Right atrium auricular region (tissue), 2 donors: ENCODE measurements at regions not wholly inside any gene's neighbourhood (a gene's known extent, or its start where the extent isn't known, plus 50 kb on each side); places are given as distances from the start of the nearest gene placed in this dataset.

Source experiments
- DNase-seq: peaks from one replicate; pipeline ENCODE4 v3.0.0-alpha.2; 2019; ENCODE audit warnings: low spot score
- H3K27ac ChIP-seq, 2 donors: fragments of 200-600 bp; sonication (generic); 1 replicate in 1 of 2; 2 replicates in 1 of 2; pipeline ENCODE4 v1.5.1; 2016 to 2019
- H3K27me3 ChIP-seq, 2 donors: fragments of 200-600 bp; sonication (generic); one replicate each; pipeline versions ENCODE4 v1.5.1 to v1.6.0; 2017 to 2019
- H3K36me3 ChIP-seq: fragments of 200-600 bp; sonication (generic); one replicate; pipeline ENCODE4 v1.5.1; 2016
- H3K4me1 ChIP-seq, 2 donors: fragments of 200-600 bp; sonication (generic); one replicate each; pipeline versions ENCODE4 v1.5.1 to v1.6.0; 2017 to 2019
- H3K4me3 ChIP-seq, 2 donors: fragments of 200-600 bp; sonication (generic); 1 replicate in 1 of 2; 2 replicates in 1 of 2; pipeline ENCODE4 v1.5.1; 2017 to 2019; ENCODE audit warnings: mild to moderate bottlenecking in 1 of 2, moderate library complexity in 1 of 2
- H3K9me3 ChIP-seq, 2 donors: fragments of 200-600 bp; sonication (generic); one replicate each; pipeline ENCODE4 v1.5.1; 2019
- TF ChIP-seq, protein P1 (sequence below), 2 donors: fragments of 200-600 bp; sonication (generic); IDR thresholded peaks; one replicate each; pipeline ENCODE4 v1.5.1; 2019; ENCODE audit warnings: antibody characterized with exemption in 2 of 2

DNA sequence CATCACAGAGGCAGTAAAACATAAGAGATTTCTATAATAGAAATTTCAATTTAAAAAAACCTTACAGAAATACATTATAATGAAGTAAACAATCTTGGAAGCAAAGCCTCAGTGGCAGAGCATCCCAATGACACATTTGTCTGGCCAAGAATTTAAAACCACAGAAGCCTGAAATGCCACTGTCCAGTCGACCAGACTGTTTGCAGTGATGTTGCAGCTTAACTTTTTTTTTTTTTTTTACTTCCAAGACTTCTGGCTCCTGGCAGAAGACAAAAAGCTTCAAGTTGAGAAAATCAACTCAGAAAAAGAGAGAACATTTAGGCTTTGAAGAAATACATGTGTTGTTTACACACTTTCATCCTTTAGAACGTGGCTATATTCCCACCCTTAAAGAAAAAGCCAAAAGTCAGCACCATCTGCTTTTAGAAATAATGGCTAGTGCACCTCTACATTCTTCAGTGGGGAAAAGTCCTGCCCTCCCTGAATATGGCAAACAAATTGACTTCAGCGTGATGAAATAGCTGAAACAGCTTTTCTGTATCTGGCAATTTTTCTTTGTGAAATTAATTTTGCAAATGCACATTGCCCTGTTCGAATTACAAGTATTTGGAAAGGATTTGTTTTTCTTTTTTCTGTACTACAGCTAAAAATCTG is 205.5 kb upstream of the MON1B start:
- DNase-seq = no peak
- no peak overlapping the region for H3K4me3 ChIP-seq
- H3K9me3 ChIP-seq = no peaks in the 10 kb centered on the region
- TF ChIP-seq, protein P1, sequence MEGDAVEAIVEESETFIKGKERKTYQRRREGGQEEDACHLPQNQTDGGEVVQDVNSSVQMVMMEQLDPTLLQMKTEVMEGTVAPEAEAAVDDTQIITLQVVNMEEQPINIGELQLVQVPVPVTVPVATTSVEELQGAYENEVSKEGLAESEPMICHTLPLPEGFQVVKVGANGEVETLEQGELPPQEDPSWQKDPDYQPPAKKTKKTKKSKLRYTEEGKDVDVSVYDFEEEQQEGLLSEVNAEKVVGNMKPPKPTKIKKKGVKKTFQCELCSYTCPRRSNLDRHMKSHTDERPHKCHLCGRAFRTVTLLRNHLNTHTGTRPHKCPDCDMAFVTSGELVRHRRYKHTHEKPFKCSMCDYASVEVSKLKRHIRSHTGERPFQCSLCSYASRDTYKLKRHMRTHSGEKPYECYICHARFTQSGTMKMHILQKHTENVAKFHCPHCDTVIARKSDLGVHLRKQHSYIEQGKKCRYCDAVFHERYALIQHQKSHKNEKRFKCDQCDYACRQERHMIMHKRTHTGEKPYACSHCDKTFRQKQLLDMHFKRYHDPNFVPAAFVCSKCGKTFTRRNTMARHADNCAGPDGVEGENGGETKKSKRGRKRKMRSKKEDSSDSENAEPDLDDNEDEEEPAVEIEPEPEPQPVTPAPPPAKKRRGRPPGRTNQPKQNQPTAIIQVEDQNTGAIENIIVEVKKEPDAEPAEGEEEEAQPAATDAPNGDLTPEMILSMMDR (IDR thresholded peaks at IDR 0.05) = no peak
- no peaks in the 10 kb centered on the region for H3K27me3 ChIP-seq
- H3K36me3 ChIP-seq = no peaks in the 10 kb centered on the region
- H3K4me1 ChIP-seq = no peaks in the 10 kb centered on the region
- H3K27ac ChIP-seq = no peak overlapping the region

DNA sequence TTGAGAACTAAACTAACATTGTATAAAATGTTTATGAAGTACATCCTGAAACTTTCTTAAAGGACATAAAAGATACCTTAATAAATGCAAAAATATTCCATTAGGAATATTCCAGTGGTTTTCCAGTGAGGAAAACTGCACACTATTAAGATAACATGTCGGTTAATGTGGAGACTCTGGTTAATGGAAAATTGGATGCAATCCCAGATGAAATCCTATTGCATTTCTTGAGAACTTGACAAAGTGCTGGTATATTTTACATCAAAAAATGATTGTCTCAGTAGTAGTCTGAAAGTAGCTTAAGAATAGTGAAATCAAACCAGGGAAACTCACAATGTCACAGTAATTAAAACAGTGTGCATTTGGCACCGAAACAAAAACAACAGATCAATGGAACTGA is 202.5 kb upstream of the MON1B start:
- Histone ChIP-seq H3K27ac (no peak overlapping the region), H3K4me1 (no peaks in the 10 kb centered on the region), H3K36me3 (no peaks in the 10 kb centered on the region), H3K4me3 (no peak overlapping the region), H3K9me3 (no peaks in the 10 kb centered on the region), H3K27me3 (no peaks in the 10 kb centered on the region)
- DNase-seq = no peak
- TF ChIP-seq, protein P1 (IDR thresholded peaks at IDR 0.05) = no peak

DNA sequence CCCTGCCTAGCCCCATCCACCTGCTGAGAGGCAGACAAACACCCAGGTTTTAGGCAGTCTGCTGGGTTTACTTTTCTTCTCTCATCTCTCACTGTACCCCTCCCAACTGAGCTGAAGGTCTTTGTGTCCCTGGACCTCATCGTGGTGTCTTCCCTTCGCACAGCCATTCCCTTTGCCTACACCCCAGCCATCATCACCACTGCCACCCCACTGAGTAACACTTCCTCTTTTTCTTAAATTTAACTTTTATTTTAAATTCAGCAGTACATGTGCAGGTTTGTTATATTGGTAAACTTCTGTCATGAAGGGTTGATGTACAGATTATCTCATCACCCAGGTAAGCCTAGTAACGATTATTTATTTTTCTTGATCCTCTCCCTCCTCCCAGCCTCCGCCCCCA is 188.3 kb upstream of the MON1B start:
- no peak for DNase-seq

DNA sequence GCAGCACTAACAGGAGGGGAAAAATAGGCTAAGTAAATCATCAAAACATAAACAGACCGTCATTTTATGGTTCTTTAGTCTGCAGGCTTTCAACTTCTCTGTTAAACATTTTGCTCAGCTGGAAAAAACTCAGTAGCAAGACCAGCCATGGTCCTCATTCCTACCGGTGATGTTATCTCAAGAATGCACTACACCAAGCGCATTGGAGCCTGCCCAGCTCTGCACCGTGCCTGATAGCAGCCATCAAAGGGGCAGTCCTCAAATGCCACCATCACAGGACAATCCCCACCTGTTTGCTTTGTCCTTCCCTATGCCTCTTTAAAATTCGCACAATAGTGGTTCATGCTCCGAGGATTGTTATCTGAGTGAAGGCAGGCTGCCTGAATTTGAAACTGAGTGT is 181.5 kb upstream of the MON1B start:
- Histone ChIP-seq H3K4me3 (no peak overlapping the region), H3K4me1 (no peaks in the 10 kb centered on the region), H3K27me3 (no peaks in the 10 kb centered on the region), H3K9me3 (peaks cover 0 to 6% of the 10 kb centered on the region in 2 donors), H3K27ac (no peak overlapping the region), H3K36me3 (no peaks in the 10 kb centered on the region)
- TF ChIP-seq, protein P1 (IDR thresholded peaks at IDR 0.05) = no peak
- DNase-seq = no peak

More for the DNA sequence above, 188.3 kb upstream of the MON1B start:
- Histone ChIP-seq H3K27ac (no peak overlapping the region), H3K27me3 (no peaks in the 10 kb centered on the region), H3K4me3 (no peak overlapping the region), H3K4me1 (no peaks in the 10 kb centered on the region), H3K9me3 (no peaks in the 10 kb centered on the region), H3K36me3 (no peaks in the 10 kb centered on the region)
- TF ChIP-seq, protein P1 (IDR thresholded peaks at IDR 0.05) = no peak

DNA sequence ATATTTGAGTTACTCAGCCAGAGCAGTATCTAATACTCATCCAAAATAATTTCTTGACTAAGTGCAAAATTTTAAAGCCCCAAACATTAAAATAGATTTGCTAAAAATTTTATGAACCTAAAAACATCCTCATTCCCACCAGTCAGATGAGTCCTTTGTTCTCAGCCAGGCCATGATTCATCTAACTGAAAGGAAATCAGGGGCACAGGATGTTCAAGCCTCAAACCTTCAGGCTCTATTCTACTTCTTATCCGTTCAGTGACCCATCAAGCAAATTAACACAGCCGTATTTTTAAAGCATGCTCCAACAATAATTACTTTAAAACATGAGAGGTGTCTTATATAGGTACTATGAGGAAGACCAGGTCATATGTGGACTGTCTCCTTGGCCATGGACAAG is 176.5 kb upstream of the MON1B start:
- H3K4me1 ChIP-seq = no peaks in the 10 kb centered on the region
- H3K36me3 ChIP-seq = no peaks in the 10 kb centered on the region
- TF ChIP-seq, protein P1 (IDR thresholded peaks at IDR 0.05) = no peak
- H3K27ac ChIP-seq = no peak overlapping the region
- no peak for DNase-seq
- peaks cover 0 to 6% of the 10 kb centered on the region in 2 donors for H3K9me3 ChIP-seq
- H3K27me3 ChIP-seq = no peaks in the 10 kb centered on the region
- no peak overlapping the region for H3K4me3 ChIP-seq

DNA sequence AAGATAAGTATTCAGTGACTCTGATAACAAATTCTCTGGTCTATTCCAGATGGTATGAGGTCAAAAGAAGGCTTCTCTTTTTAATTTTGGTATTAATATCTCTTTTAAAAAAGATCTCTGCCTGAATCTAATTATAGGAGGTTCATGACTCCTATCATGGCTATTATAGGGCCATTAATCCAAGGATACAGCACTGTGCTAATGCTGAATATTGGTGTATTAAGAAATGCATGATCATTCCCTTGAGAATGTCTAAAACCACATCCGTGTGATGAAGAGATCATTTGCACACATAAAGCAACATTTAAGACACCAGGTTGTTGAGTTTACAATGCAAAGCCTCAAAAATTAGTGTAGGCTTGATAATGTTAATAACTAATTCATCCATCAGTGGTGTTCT is 160.4 kb upstream of the MON1B start:
- Histone ChIP-seq H3K27me3 (no peaks in the 10 kb centered on the region), H3K36me3 (no peaks in the 10 kb centered on the region), H3K4me3 (no peak overlapping the region), H3K9me3 (no peaks in the 10 kb centered on the region), H3K27ac (no peak overlapping the region), H3K4me1 (no peaks in the 10 kb centered on the region)
- DNase-seq = no peak
- TF ChIP-seq, protein P1 (IDR thresholded peaks at IDR 0.05) = no peak
